MV-4-11 (cell line): ENCODE measurements at regions not wholly inside any gene's neighbourhood (a gene's known extent, or its start where the extent isn't known, plus 50 kb on each side); places are given as distances from the start of the nearest gene placed in this dataset.

Experiments used
- DNase-seq: peaks from one replicate; lab custom pipeline; 2025; lab: John Stamatoyannopoulos, UW

DNA sequence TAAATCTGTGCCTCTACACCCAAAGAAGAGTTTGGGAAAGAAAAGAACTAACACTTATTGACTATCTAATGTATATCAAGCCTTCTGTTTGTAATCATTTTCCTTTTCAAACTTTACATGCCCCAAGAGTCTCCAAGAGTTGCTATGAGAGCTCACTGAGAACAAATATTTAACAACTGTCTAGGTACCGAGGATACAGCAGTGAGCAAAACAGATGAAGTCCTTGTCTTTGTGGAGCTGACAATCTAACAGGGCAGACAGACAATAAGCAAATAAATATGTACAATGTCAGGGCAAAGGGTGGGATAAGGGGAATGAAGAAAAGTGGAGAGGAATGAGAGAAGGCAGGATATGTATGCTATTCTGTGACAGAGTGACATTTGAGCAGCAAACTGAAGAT is 64.8 kb upstream of the KSR1 start:
- no peak for DNase-seq

GRCh38 chr17:27396045-27396444 is 60.2 kb upstream of the KSR1 start:
- no peak for DNase-seq

GRCh38 chr17:27396941-27397340 is 59.3 kb upstream of the KSR1 start:
- DNase-seq: peak; percentile 70

DNA sequence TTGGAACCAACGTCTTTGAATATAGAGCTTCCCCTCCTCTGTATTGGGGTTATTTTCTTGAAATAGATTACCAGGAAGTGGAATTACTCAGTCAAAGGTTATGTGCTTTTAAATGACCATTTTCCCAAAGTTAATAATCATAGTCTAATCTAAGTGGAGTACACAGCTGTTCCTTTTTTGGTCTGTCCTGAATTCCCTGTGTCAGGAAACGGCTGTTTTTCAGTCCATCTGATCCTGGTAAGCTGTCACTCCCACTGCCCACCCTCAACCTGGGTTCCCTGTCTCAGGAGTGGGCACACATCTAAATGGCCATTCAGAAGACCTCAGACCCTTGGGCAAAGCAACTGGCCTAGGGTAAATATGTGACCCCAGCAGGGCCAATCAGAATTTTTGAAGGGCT is 57.6 kb upstream of the KSR1 start:
- DNase-seq: no peak

DNA sequence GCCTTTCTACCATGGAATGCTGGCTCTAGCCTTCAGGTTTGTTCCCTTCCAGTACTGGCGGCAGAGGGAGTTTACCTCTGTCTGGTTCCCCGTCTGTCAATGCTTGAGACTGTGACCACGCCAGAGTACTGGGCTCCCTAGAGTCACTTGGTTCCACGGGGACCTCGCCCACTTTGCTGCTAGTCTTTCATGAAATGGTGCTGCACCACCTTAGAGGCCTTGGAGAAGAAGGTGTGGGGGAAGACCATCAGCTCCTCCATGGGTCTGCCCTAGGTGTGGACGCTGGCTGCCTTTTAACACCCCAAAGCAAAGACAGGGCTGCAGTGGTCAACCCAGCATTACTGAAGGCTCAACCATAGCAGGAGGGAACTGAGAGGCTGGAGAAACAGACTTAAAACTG is 55.3 kb upstream of the KSR1 start:
- DNase-seq: no peak

GRCh38 chr17:27402943-27403342 is 53.3 kb upstream of the KSR1 start:
- no peak for DNase-seq

GRCh38 chr17:27403480-27404005 is 52.7 kb upstream of the KSR1 start:
- no peak for DNase-seq

- DNase-seq: no peak
These were observed 51.6 kb upstream of the KSR1 start for GRCh38 chr17:27404676-27405075.
